Lower leg skin (tissue), 4 donors: ENCODE measurements at regions not wholly inside any gene's neighbourhood (a gene's known extent, or its start where the extent isn't known, plus 50 kb on each side); places are given as distances from the start of the nearest gene placed in this dataset.

ENCODE experiments used
- DNase-seq, 2 donors: peaks; one replicate each; pipeline ENCODE4 v3.0.0-alpha.2; 2019; ENCODE audit warnings: low spot score in 2 of 2
- H3K4me3 ChIP-seq: fragments of 200-600 bp; sonication (generic); 2 replicates; pipeline ENCODE4 v1.5.1; 2017; ENCODE audit warnings: mild to moderate bottlenecking, low read depth; ENCODE audit not compliant: poor library complexity, severe bottlenecking
- POLR2A ChIP-seq, 2 donors: fragments of 450-650 bp; IDR thresholded peaks; one replicate each; pipeline ENCODE4 v1.6.1; 2016 to 2017; ENCODE audit warnings: antibody characterized with exemption in 2 of 2, mild to moderate bottlenecking in 1 of 2, moderate library complexity in 1 of 2
- WGBS, 2 donors: methylation state at CpG; one replicate each; pipeline ENCODE4 v1.1.5; 2018; 5-methylcytosine and 5-hydroxymethylcytosine counted together
- intact Hi-C: fragments of 100-400 bp; cut with DNase I; formaldehyde crosslinking; loops from one replicate; pipeline ENCODE4 v1.15.0; 2023; ENCODE audit warnings: low total_unique reads
- TF ChIP-seq, protein P1 (sequence below), 3 donors: fragments of 450-650 bp; IDR thresholded peaks; one replicate each; pipeline ENCODE4 v1.5.1; 2016; ENCODE audit warnings: antibody characterized with exemption in 3 of 3, mild to moderate bottlenecking in 3 of 3, moderate library complexity in 2 of 3

- no peak for DNase-seq
- WGBS, 2 donors: 84 to 90% methylated on average over 1 of the region's 1 CpG
These were observed 151.3 kb upstream of the MAP3K1 start for GRCh38 chr5:56664025-56664424.

GRCh38 chr5:56663523-56663922 lies 151.8 kb upstream of the MAP3K1 start:
- no peak for DNase-seq
- TF ChIP-seq, protein P1, sequence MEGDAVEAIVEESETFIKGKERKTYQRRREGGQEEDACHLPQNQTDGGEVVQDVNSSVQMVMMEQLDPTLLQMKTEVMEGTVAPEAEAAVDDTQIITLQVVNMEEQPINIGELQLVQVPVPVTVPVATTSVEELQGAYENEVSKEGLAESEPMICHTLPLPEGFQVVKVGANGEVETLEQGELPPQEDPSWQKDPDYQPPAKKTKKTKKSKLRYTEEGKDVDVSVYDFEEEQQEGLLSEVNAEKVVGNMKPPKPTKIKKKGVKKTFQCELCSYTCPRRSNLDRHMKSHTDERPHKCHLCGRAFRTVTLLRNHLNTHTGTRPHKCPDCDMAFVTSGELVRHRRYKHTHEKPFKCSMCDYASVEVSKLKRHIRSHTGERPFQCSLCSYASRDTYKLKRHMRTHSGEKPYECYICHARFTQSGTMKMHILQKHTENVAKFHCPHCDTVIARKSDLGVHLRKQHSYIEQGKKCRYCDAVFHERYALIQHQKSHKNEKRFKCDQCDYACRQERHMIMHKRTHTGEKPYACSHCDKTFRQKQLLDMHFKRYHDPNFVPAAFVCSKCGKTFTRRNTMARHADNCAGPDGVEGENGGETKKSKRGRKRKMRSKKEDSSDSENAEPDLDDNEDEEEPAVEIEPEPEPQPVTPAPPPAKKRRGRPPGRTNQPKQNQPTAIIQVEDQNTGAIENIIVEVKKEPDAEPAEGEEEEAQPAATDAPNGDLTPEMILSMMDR (IDR thresholded peaks at IDR 0.05): no peak
- no peak for TF ChIP-seq POLR2A (IDR thresholded peaks at IDR 0.05)
- intact Hi-C loops: no loop called here
- no peak overlapping the region for H3K4me3 ChIP-seq
- 84 to 92% methylated on average over 4 of the region's 4 CpGs for WGBS, 2 donors

More at GRCh38 chr5:56664025-56664424, 151.3 kb upstream of the MAP3K1 start:
- intact Hi-C loops: no loop called here
- no peak overlapping the region for H3K4me3 ChIP-seq
- TF ChIP-seq POLR2A (IDR thresholded peaks at IDR 0.05): no peak
- TF ChIP-seq, protein P1 (IDR thresholded peaks at IDR 0.05): no peak

DNA sequence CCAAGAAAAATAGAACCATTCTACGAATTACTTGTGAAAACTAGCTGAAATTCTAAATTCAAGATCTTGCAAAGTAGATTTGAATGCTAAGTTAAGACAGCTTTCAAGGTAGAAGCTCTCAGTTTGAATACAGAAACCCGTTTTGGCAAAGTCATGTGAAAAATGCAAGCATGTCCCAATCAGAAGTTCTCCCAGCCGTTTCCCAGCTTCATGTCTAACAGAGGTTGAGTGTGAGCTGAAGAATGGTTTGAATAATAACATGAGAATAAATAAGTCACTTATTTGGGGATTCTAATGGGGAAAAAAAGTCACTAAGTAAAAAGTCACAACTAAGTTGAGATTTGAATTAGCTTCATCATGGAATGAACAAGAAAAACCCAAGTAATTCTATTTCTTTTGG lies 152.5 kb upstream of the MAP3K1 start:
- intact Hi-C loops: no loop called here
- no peak for TF ChIP-seq POLR2A (IDR thresholded peaks at IDR 0.05)
- TF ChIP-seq, protein P1 (IDR thresholded peaks at IDR 0.05): no peak
- no peak overlapping the region for H3K4me3 ChIP-seq
- no peak for DNase-seq
- whole genome bisulfite sequencing, 2 donors: 85 to 86% methylated on average over 3 of the region's 3 CpGs

- intact Hi-C loops: no loop called here
- 91 to 93% methylated on average over 7 of the region's 7 CpGs for WGBS, 2 donors
- no peak for DNase-seq
- TF ChIP-seq POLR2A (IDR thresholded peaks at IDR 0.05): no peak
- TF ChIP-seq, protein P1 (IDR thresholded peaks at IDR 0.05): no peak
- no peak overlapping the region for H3K4me3 ChIP-seq
These were observed 155.4 kb upstream of the MAP3K1 start for GRCh38 chr5:56659971-56660370.

DNA sequence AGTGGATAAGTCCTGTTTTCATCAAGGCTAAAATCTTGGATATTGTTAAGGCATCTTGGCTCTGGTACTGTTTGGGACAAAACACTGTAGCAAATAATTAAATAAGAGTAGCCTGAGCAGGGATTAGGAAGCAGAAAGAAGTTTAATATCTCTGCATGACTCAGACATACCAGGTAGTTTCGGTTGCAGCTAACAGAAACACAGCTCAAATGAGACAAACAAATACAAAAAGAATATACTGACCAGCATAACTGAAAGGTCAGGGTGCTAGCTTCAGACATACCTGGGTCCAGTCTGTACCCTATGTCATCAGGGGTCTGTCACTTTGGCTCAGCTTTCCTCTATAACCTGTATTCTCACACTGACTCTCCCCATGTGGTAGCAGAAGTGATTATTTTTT lies 156.4 kb upstream of the MAP3K1 start:
- TF ChIP-seq, protein P1 (IDR thresholded peaks at IDR 0.05): no peak
- TF ChIP-seq POLR2A (IDR thresholded peaks at IDR 0.05): no peak
- 59 to 79% methylated on average over 1 of the region's 1 CpG for WGBS, 2 donors
- no peak overlapping the region for H3K4me3 ChIP-seq
- intact Hi-C loops: no loop called here
- no peak for DNase-seq
